Kidney (tissue), 13 donors: ENCODE measurements at regions not wholly inside any gene's neighbourhood (a gene's known extent, or its start where the extent isn't known, plus 50 kb on each side); places are given as distances from the start of the nearest gene placed in this dataset.

Experiments
- DNase-seq, 5 donors: peaks; one replicate each; pipeline ENCODE4 v3.0.0-alpha.2; 2013 to 2020
- FAIRE-seq: peaks from 2 replicates; lab custom pipeline; 2012; peaks lifted over from hg19 to GRCh38; lab: Jason Lieb, UNC
- H3K27ac ChIP-seq, 2 donors: one replicate each; pipeline ENCODE4 v1.7.0; 2013; ENCODE audit warnings: low read depth in 2 of 2, low read length in 2 of 2, inconsistent platforms in 1 of 2
- H3K27me3 ChIP-seq: one replicate; pipeline ENCODE4 v1.7.1; 2013; ENCODE audit warnings: low read length, inconsistent platforms; ENCODE audit not compliant: control insufficient read depth, insufficient read depth
- H3K36me3 ChIP-seq, 3 donors: one replicate each; pipeline versions ENCODE4 v1.7.0 to v1.7.1; 2013; ENCODE audit warnings: low read length in 3 of 3, control low read depth in 1 of 3, inconsistent platforms in 1 of 3; ENCODE audit not compliant: insufficient read depth in 3 of 3, control insufficient read depth in 2 of 3
- H3K4me1 ChIP-seq, 3 donors: one replicate each; pipeline versions ENCODE4 v1.7.0 to v1.7.1; 2013; ENCODE audit warnings: low read length in 3 of 3, inconsistent platforms in 1 of 3, low read depth in 1 of 3; ENCODE audit not compliant: control insufficient read depth in 2 of 3, insufficient read depth in 2 of 3
- H3K4me3 ChIP-seq, 3 donors: one replicate each; pipeline versions ENCODE4 v1.7.0 to v1.8.1; 2013; ENCODE audit warnings: low read length in 3 of 3, control low read depth in 1 of 3, inconsistent platforms in 1 of 3
- H3K9ac ChIP-seq, 3 donors: one replicate each; pipeline versions ENCODE4 v1.7.0 to v1.7.1; 2013; ENCODE audit warnings: low read length in 3 of 3, control low read depth in 1 of 3, inconsistent platforms in 1 of 3
- H3K9me3 ChIP-seq, 3 donors: one replicate each; pipeline versions ENCODE4 v1.7.0 to v1.7.1; 2013; ENCODE audit warnings: low read length in 3 of 3, control low read depth in 1 of 3, inconsistent platforms in 1 of 3; ENCODE audit not compliant: control insufficient read depth in 2 of 3, insufficient read depth in 1 of 3
- intact Hi-C: fragments of 100-400 bp; cut with DNase I; formaldehyde crosslinking; loops from one replicate; pipeline ENCODE4 v1.11.1; 2022
- TF ChIP-seq, protein P1 (sequence below): IDR thresholded peaks from 3 replicates; pipeline ENCODE4 v1.5.1; 2012; ENCODE audit warnings: mild to moderate bottlenecking, moderate library complexity, borderline replicate concordance; ENCODE audit not compliant: insufficient read depth; ENCODE audit errors: extremely low read depth
- donor health status: control.
- donor health status: control.
- donor health status: control.
- donor health status: control.
- donor health status: control.
- donor health status: DM: yes; HTN: yes; CAD: no.
- donor health status: Normal renal cell carcinoma (clear cell type).

DNA sequence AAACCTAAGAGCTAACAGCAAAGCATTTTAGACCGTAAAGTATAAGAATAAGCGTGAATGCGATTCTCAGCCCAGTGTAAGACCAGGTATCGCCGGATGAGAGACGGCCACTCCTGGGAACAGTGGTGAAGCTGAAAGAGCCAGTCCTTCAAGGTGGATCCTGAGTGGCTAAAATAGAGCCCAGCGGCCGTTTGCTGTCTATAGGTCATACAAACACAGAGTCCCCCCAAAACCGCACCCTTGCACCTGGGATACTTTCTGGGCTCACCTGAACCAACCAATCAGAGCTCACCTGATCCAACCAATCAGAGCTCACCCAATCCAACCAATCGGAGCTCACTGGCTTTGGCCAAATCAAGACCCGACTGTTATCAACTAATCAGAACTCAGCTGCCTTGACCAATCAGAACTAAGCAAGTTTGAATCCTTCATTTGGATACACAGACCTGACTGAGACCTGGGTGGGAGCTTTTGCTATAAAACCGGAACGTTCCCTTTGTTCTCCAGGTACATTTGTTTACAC lies 248.2 kb downstream of the DLL1 start:
- no peaks in the 10 kb centered on the region for H3K36me3 ChIP-seq
- TF ChIP-seq, protein P1, sequence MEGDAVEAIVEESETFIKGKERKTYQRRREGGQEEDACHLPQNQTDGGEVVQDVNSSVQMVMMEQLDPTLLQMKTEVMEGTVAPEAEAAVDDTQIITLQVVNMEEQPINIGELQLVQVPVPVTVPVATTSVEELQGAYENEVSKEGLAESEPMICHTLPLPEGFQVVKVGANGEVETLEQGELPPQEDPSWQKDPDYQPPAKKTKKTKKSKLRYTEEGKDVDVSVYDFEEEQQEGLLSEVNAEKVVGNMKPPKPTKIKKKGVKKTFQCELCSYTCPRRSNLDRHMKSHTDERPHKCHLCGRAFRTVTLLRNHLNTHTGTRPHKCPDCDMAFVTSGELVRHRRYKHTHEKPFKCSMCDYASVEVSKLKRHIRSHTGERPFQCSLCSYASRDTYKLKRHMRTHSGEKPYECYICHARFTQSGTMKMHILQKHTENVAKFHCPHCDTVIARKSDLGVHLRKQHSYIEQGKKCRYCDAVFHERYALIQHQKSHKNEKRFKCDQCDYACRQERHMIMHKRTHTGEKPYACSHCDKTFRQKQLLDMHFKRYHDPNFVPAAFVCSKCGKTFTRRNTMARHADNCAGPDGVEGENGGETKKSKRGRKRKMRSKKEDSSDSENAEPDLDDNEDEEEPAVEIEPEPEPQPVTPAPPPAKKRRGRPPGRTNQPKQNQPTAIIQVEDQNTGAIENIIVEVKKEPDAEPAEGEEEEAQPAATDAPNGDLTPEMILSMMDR, result no peak
- peak in 1 of 5 donors; percentile 36 for DNase-seq
- no peak overlapping the region for H3K4me3 ChIP-seq
- FAIRE-seq, result no peak
- H3K27ac ChIP-seq, result no peak overlapping the region
- no peaks in the 10 kb centered on the region for H3K9me3 ChIP-seq
- H3K9ac ChIP-seq, result no peak overlapping the region
- intact Hi-C loops, result no loop called here
- no peaks in the 10 kb centered on the region for H3K27me3 ChIP-seq
- no peaks in the 10 kb centered on the region for H3K4me1 ChIP-seq

DNA sequence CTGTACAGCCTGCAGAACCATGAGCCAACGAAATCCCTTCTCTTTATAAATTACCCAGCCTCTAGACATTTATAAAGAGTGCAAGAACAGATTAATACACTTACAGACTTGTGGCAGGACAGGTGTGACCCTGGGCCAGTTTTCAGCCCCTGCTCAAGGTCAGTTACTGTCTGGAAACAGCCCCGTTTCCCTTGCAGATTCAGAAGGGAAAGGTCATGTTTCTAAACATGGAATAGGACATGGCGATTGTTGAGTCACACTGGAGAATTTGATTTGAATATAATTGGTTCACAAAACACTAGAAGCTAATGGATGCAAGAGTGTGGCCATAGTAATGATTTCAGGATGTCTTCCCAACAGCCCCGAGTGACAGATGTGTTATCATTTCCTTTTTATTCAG lies 248.8 kb downstream of the DLL1 start:
- Histone ChIP-seq H3K27ac (no peak overlapping the region), H3K9me3 (no peaks in the 10 kb centered on the region), H3K27me3 (no peaks in the 10 kb centered on the region), H3K4me3 (no peak overlapping the region), H3K9ac (no peak overlapping the region), H3K4me1 (no peaks in the 10 kb centered on the region), H3K36me3 (no peaks in the 10 kb centered on the region)
- TF ChIP-seq, protein P1, result no peak
- intact Hi-C loops, result no loop called here
- FAIRE-seq (no peak), DNase-seq (peak in 1 of 5 donors; percentile 4)

DNA sequence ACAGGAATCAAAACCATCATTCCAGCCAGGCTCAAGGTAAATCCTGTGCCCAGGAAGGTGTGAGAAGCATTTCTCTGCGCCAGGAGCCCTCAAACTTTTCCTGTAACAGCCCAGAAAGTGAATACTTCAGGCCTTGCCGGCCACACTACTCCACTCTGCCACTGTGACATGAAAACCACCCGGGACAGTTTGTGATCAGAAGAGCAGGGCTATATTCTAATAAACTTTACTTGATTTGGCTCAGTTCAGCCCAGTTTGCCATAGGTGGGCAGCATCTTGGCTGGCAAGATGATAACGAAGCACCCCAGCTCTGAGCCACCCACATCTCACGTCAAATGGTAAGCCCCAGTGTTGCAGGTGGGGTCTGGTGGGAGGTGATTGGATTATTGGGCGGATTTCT lies 249.4 kb downstream of the DLL1 start:
- no peaks in the 10 kb centered on the region for H3K36me3 ChIP-seq
- no peaks in the 10 kb centered on the region for H3K27me3 ChIP-seq
- no peak overlapping the region for H3K9ac ChIP-seq
- no peaks in the 10 kb centered on the region for H3K9me3 ChIP-seq
- intact Hi-C loops, result no loop called here
- TF ChIP-seq, protein P1, result no peak
- DNase-seq, result peak in 1 of 5 donors; percentile 12
- FAIRE-seq, result no peak
- H3K4me3 ChIP-seq, result no peak overlapping the region
- H3K4me1 ChIP-seq, result no peaks in the 10 kb centered on the region
- no peak overlapping the region for H3K27ac ChIP-seq

DNA sequence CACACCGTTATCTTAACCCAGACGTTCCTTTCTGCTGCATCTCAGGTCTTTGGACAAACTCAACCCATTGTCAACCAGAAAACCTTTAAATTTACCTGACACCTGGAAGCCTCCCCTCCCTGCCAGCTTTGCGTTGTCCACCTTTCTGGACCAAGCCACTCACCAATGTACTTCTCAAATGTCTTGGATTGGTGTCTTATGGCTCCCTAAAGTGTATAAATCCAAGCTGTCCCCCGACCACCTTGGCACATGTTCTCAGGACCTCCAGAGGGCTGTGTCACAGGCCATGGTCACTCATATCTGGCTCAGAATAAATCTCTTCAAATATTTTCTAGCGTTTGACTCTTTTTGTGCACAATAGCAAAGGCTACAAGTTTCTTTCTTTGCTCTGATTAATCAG lies 250.0 kb downstream of the DLL1 start:
- no peak overlapping the region for H3K4me3 ChIP-seq
- DNase-seq (peak in 1 of 5 donors; percentile 16), FAIRE-seq (no peak)
- no peak overlapping the region for H3K27ac ChIP-seq
- intact Hi-C loops, result no loop called here
- H3K9ac ChIP-seq, result no peak overlapping the region
- H3K9me3 ChIP-seq, result no peaks in the 10 kb centered on the region
- no peaks in the 10 kb centered on the region for H3K36me3 ChIP-seq
- H3K27me3 ChIP-seq, result no peaks in the 10 kb centered on the region
- no peaks in the 10 kb centered on the region for H3K4me1 ChIP-seq
- TF ChIP-seq, protein P1, result no peak
